HL-60 (cell line): ENCODE measurements at regions not wholly inside any gene's neighbourhood (a gene's known extent, or its start where the extent isn't known, plus 50 kb on each side); places are given as distances from the start of the nearest gene placed in this dataset.

ENCODE experiments used
- DNase-seq, 2 experiments: peaks; one replicate each; pipeline ENCODE4 v3.0.0-alpha.2; 2010 to 2020; ENCODE audit warnings: low read depth in 1 of 2, low spot score in 1 of 2
- H3K27ac ChIP-seq: fragments of 250-450 bp; sonication (Bioruptor Pico); replicated peaks from 2 replicates; pipeline ENCODE4 v1.5.1; 2020; ENCODE audit warnings: mild to moderate bottlenecking, moderate library complexity
- H3K27me3 ChIP-seq: fragments of 250-450 bp; sonication (Bioruptor Pico); 2 replicates; pipeline ENCODE4 v1.5.1; 2021; ENCODE audit warnings: mild to moderate bottlenecking, moderate library complexity; ENCODE audit not compliant: insufficient read depth, poor library complexity, severe bottlenecking
- H3K4me3 ChIP-seq: replicated peaks from 2 replicates; pipeline ENCODE4 v1.5.1; 2011; ENCODE audit warnings: mild to moderate bottlenecking, control low read depth, low read length; ENCODE audit not compliant: insufficient read depth
- CTCF ChIP-seq: IDR thresholded peaks from one replicate; pipeline ENCODE4 v1.5.1; 2011; ENCODE audit warnings: low read length, control low read depth, inconsistent platforms; ENCODE audit not compliant: insufficient read depth
- GABPA ChIP-seq: IDR thresholded peaks from 2 replicates; pipeline ENCODE4 v1.6.1; 2012; ENCODE audit warnings: low read depth
- POLR2AphosphoS5 ChIP-seq: IDR thresholded peaks from 2 replicates; pipeline ENCODE4 v1.6.1; 2012; ENCODE audit warnings: low read depth
- REST ChIP-seq: IDR thresholded peaks from 2 replicates; pipeline ENCODE4 v1.6.1; 2012; ENCODE audit warnings: low read depth; ENCODE audit not compliant: insufficient replicate concordance
- SPI1 ChIP-seq: IDR thresholded peaks from 2 replicates; pipeline ENCODE4 v1.6.1; 2012; ENCODE audit warnings: low read depth, mild to moderate bottlenecking, borderline replicate concordance

GRCh38 chr10:2232479-2232878 lies 495.2 kb upstream of the ADARB2 start:
- no peak for DNase-seq
- Histone ChIP-seq H3K27ac (no peak overlapping the region), H3K4me3 (no peak overlapping the region), H3K27me3 (no peaks in the 10 kb centered on the region)
- TF ChIP-seq REST, result peak; percentile 88
- TF ChIP-seq SPI1, result no peak
- no peak for TF ChIP-seq GABPA

GRCh38 chr10:2230478-2230877 lies 493.2 kb upstream of the ADARB2 start:
- H3K27ac ChIP-seq, result no peak overlapping the region
- DNase-seq, result no peak
- TF ChIP-seq REST (no peak), CTCF (no peak), SPI1 (no peak), POLR2AphosphoS5 (no peak), GABPA (no peak)

DNA sequence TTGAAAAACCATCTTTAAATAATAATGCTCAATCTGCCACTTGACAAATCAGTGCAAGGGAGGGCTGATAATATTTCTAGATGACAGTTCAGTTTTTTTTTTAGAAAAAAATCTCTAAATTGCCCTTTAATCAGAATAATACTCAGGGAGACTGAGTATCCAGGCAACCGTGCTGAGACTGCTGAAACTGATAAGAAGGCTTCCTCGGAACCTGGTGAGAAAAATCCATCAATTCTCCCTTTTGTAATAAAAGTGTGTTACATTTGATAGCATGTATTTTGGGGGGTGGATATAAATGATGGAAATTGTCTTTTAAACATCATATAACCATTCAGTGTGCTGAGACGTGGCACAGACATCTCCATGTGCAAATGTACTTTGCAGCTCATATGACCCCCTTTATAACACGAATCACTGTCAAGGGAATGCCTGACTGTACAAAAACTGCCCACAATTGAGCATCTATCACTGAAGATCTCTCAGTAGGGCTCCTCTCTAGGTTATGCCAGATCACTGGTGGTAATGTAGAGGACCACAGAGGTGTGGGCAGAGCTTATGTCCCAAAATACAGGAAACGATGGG lies 491.1 kb upstream of the ADARB2 start:
- Histone ChIP-seq H3K27me3 (no peaks in the 10 kb centered on the region), H3K4me3 (no peak overlapping the region), H3K27ac (no peak overlapping the region)
- DNase-seq, result no peak
- TF ChIP-seq GABPA (no peak), REST (no peak), SPI1 (no peak), POLR2AphosphoS5 (no peak), CTCF (no peak)

More at GRCh38 chr10:2230478-2230877, 493.2 kb upstream of the ADARB2 start:
- no peaks in the 10 kb centered on the region for H3K27me3 ChIP-seq
- H3K4me3 ChIP-seq, result no peak overlapping the region
